ENCODE measurements at regions not wholly inside any gene's neighbourhood (a gene's known extent, or its start where the extent isn't known, plus 50 kb on each side); places are given as distances from the start of the nearest gene placed in this dataset.
A peak's percentile ranks its signal among the peaks of the same experiment; 100 is the strongest.

GRCh38 chr13:74836628-74837027, 645.3 kb downstream of the TBC1D4 start:
- no peak for TF ChIP-seq CTCF (IDR thresholded peaks at IDR 0.05)
- TF ChIP-seq EZH2phosphoT487 (IDR thresholded peaks at IDR 0.05) = no peak
- TF ChIP-seq EZH2 (IDR thresholded peaks at IDR 0.05) = no peak
- Histone ChIP-seq H3F3A (ENCODE audit: low read depth) (no peaks in the 10 kb centered on the region), H2AFZ (replicated peaks) (no peak overlapping the region), H3K4me3 (no peak overlapping the region), H4K20me1 (ENCODE audit: low read depth) (no peaks in the 10 kb centered on the region), H3K9me3 (ENCODE audit: low read depth) (no peaks in the 10 kb centered on the region), H3K27ac (no peak overlapping the region), H3K79me2 (ENCODE audit: low read depth) (no peaks in the 10 kb centered on the region), H3K4me1 (no peaks in the 10 kb centered on the region), H3K36me3 (no peaks in the 10 kb centered on the region), H3K9ac (no peak overlapping the region), H3K27me3 (no peaks in the 10 kb centered on the region), H3K4me2 (no peak overlapping the region)
- Mint-ChIP-seq H3K4me3 (no peak overlapping the region), H3K27me3 (ENCODE audit: insufficient read depth, low read depth) (peaks cover 2% of the 10 kb centered on the region), H3K9me3 (peaks cover 27% of the 10 kb centered on the region), H3K27ac (no peak overlapping the region), H3K4me1 (no peaks in the 10 kb centered on the region), H3K36me3 (peaks cover 2% of the 10 kb centered on the region)
- no peak for DNase-seq (ENCODE audit: low spot score)

- Histone ChIP-seq H2AFZ (replicated peaks) (no peak overlapping the region), H3K9ac (no peak overlapping the region), H3K27me3 (no peaks in the 10 kb centered on the region), H3F3A (ENCODE audit: low read depth) (no peaks in the 10 kb centered on the region), H3K9me3 (ENCODE audit: low read depth) (no peaks in the 10 kb centered on the region), H3K36me3 (no peaks in the 10 kb centered on the region), H3K27ac (no peak overlapping the region), H3K4me2 (no peak overlapping the region), H4K20me1 (ENCODE audit: low read depth) (no peaks in the 10 kb centered on the region), H3K4me3 (no peak overlapping the region), H3K4me1 (no peaks in the 10 kb centered on the region), H3K79me2 (ENCODE audit: low read depth) (no peaks in the 10 kb centered on the region)
- H3K4me3 Mint-ChIP-seq = no peak overlapping the region
- H3K27ac Mint-ChIP-seq = no peak overlapping the region
- TF ChIP-seq EZH2phosphoT487 (IDR thresholded peaks at IDR 0.05) = no peak
- no peak for TF ChIP-seq EZH2 (IDR thresholded peaks at IDR 0.05)
- no peak for TF ChIP-seq CTCF (IDR thresholded peaks at IDR 0.05)
- no peak for DNase-seq (ENCODE audit: low spot score)
- no peaks in the 10 kb centered on the region for H3K4me1 Mint-ChIP-seq
- peaks cover 2% of the 10 kb centered on the region for H3K27me3 Mint-ChIP-seq (ENCODE audit: insufficient read depth, low read depth)
- H3K9me3 Mint-ChIP-seq = peaks cover 30% of the 10 kb centered on the region
- H3K36me3 Mint-ChIP-seq = peaks cover 2% of the 10 kb centered on the region
Measured at GRCh38 chr13:74835579-74835978, 646.4 kb downstream of the TBC1D4 start.

GRCh38 chr13:74825938-74826246, 656.1 kb downstream of the TBC1D4 start:
- H3K4me1 ChIP-seq = peaks cover 25% of the 10 kb centered on the region
- peaks cover 13% of the 10 kb centered on the region for H3K4me1 Mint-ChIP-seq
- H3F3A ChIP-seq (ENCODE audit: low read depth) = peaks cover 16% of the 10 kb centered on the region
- no peaks in the 10 kb centered on the region for H3K27me3 Mint-ChIP-seq (ENCODE audit: insufficient read depth, low read depth)
- peak overlapping the region; percentile 61 for H3K4me2 ChIP-seq
- TF ChIP-seq EZH2 (IDR thresholded peaks at IDR 0.05) (no peak), CTCF (IDR thresholded peaks at IDR 0.05) (no peak), EZH2phosphoT487 (IDR thresholded peaks at IDR 0.05) (no peak)
- H3K4me3 Mint-ChIP-seq = no peak overlapping the region
- no peak overlapping the region for H3K27ac ChIP-seq
- no peak overlapping the region for H3K4me3 ChIP-seq
- H3K27ac Mint-ChIP-seq = no peak overlapping the region
- no peaks in the 10 kb centered on the region for H4K20me1 ChIP-seq (ENCODE audit: low read depth)
- H3K79me2 ChIP-seq (ENCODE audit: low read depth) = no peaks in the 10 kb centered on the region
- H3K9me3 ChIP-seq (ENCODE audit: low read depth) = no peaks in the 10 kb centered on the region
- peaks cover 4% of the 10 kb centered on the region for H3K36me3 Mint-ChIP-seq
- H3K9me3 Mint-ChIP-seq = peaks cover 22% of the 10 kb centered on the region
- H3K36me3 ChIP-seq = no peaks in the 10 kb centered on the region
- H2AFZ ChIP-seq (replicated peaks) = no peak overlapping the region
- DNase-seq (ENCODE audit: low spot score) = no peak
- no peaks in the 10 kb centered on the region for H3K27me3 ChIP-seq
- H3K9ac ChIP-seq = no peak overlapping the region

Measured in neural progenitor cell (in vitro differentiated cells).